DOHH2 (cell line): ENCODE measurements at regions not wholly inside any gene's neighbourhood (a gene's known extent, or its start where the extent isn't known, plus 50 kb on each side); places are given as distances from the start of the nearest gene placed in this dataset.
A peak's percentile ranks its signal among the peaks of the same experiment; 100 is the strongest.

Experiments used
- H3F3A ChIP-seq: fragments of 200-600 bp; sonication (generic), shearing (Covaris generic); 2 replicates; pipeline ENCODE4 v1.6.0; 2016; ENCODE audit warnings: antibody characterized with exemption, mild to moderate bottlenecking; ENCODE audit not compliant: control insufficient read depth, insufficient read depth
- H3K27ac ChIP-seq: fragments of 200-600 bp; sonication (generic); 2 replicates; pipeline ENCODE4 v1.5.1; 2014; ENCODE audit warnings: low read depth, mild to moderate bottlenecking, low read length, moderate library complexity
- H3K27me3 ChIP-seq: fragments of 200-600 bp; sonication (generic); 2 replicates; pipeline ENCODE4 v1.6.1; 2014; ENCODE audit warnings: mild to moderate bottlenecking, low read length, mixed read lengths; ENCODE audit not compliant: control insufficient read depth
- H3K36me3 ChIP-seq: fragments of 200-600 bp; sonication (generic); 2 replicates; pipeline ENCODE4 v1.6.1; 2014; ENCODE audit warnings: mild to moderate bottlenecking, low read length, moderate library complexity, mixed read lengths; ENCODE audit not compliant: control insufficient read depth
- H3K4me1 ChIP-seq: fragments of 200-600 bp; sonication (generic); 2 replicates; pipeline ENCODE4 v1.6.1; 2014; ENCODE audit warnings: mild to moderate bottlenecking, low read length, mixed read lengths; ENCODE audit not compliant: control insufficient read depth
- H3K4me2 ChIP-seq: fragments of 200-600 bp; sonication (generic); 2 replicates; pipeline ENCODE4 v1.6.0; 2014; ENCODE audit warnings: mild to moderate bottlenecking, low read length, moderate library complexity
- H3K4me3 ChIP-seq: fragments of 200-600 bp; sonication (generic); 2 replicates; pipeline ENCODE4 v1.5.1; 2014; ENCODE audit warnings: mild to moderate bottlenecking, low read length, mixed read lengths
- H3K79me2 ChIP-seq: fragments of 200-600 bp; sonication (generic); 2 replicates; pipeline ENCODE4 v1.6.1; 2014; ENCODE audit warnings: mild to moderate bottlenecking, low read length, mixed read lengths; ENCODE audit not compliant: control insufficient read depth
- H3K9me2 ChIP-seq: fragments of 200-600 bp; sonication (generic); replicated peaks from 2 replicates; pipeline ENCODE4 v1.6.1; 2014; ENCODE audit warnings: mild to moderate bottlenecking, low read length, mixed read lengths; ENCODE audit not compliant: control insufficient read depth
- H3K9me3 ChIP-seq: fragments of 200-600 bp; sonication (generic); 2 replicates; pipeline ENCODE4 v1.6.1; 2014; ENCODE audit warnings: antibody characterized with exemption, low read length, mixed read lengths; ENCODE audit not compliant: control insufficient read depth, insufficient read depth
- H4K20me1 ChIP-seq: fragments of 200-600 bp; sonication (generic); 2 replicates; pipeline ENCODE4 v1.6.0; 2014; ENCODE audit warnings: low read depth, mild to moderate bottlenecking, antibody characterized with exemption, low read length, moderate library complexity; ENCODE audit not compliant: control insufficient read depth, insufficient read depth
- CTCF ChIP-seq: fragments of 200-600 bp; sonication (generic); IDR thresholded peaks from one replicate; pipeline ENCODE4 v1.5.1; 2014; ENCODE audit warnings: antibody characterized with exemption, mild to moderate bottlenecking, low read depth, low read length; ENCODE audit not compliant: poor library complexity, severe bottlenecking
- EZH2phosphoT487 ChIP-seq: fragments of 200-600 bp; sonication (generic); IDR thresholded peaks from 2 replicates; pipeline ENCODE4 v1.6.1; 2017; ENCODE audit warnings: borderline replicate concordance, mild to moderate bottlenecking, antibody characterized with exemption, low read length, moderate library complexity, mixed read lengths

- Histone ChIP-seq H3K9me2 (no peaks in the 10 kb centered on the region), H3K36me3 (no peaks in the 10 kb centered on the region), H3K79me2 (no peaks in the 10 kb centered on the region), H3K27me3 (no peaks in the 10 kb centered on the region), H3K4me2 (no peak overlapping the region), H3K4me1 (no peaks in the 10 kb centered on the region), H3F3A (no peaks in the 10 kb centered on the region), H3K4me3 (no peak overlapping the region), H4K20me1 (no peaks in the 10 kb centered on the region), H3K27ac (no peak overlapping the region), H3K9me3 (no peaks in the 10 kb centered on the region)
- TF ChIP-seq CTCF, result peak; percentile 92
- TF ChIP-seq EZH2phosphoT487, result no peak
Measured at GRCh38 chr2:158024288-158024898, 77.3 kb upstream of the UPP2 start.

GRCh38 chr2:158022888-158023287, 78.8 kb upstream of the UPP2 start:
- H3K9me3 ChIP-seq, result no peaks in the 10 kb centered on the region
- H3K27ac ChIP-seq, result no peak overlapping the region
- H3K4me2 ChIP-seq, result no peak overlapping the region
- no peak overlapping the region for H3K4me3 ChIP-seq
- H3F3A ChIP-seq, result no peaks in the 10 kb centered on the region
- no peak for TF ChIP-seq CTCF
- no peak for TF ChIP-seq EZH2phosphoT487
- H3K9me2 ChIP-seq, result no peaks in the 10 kb centered on the region
- no peaks in the 10 kb centered on the region for H3K79me2 ChIP-seq
- H3K4me1 ChIP-seq, result no peaks in the 10 kb centered on the region
- no peaks in the 10 kb centered on the region for H3K36me3 ChIP-seq
- H3K27me3 ChIP-seq, result 0 out of 2 replicates have a peak, but pooled peaks cover 3% of the 10 kb centered on the region
- no peaks in the 10 kb centered on the region for H4K20me1 ChIP-seq

- H3K27ac ChIP-seq, result no peak overlapping the region
- H4K20me1 ChIP-seq, result no peaks in the 10 kb centered on the region
- H3F3A ChIP-seq, result no peaks in the 10 kb centered on the region
Measured at GRCh38 chr2:158021226-158021625, 80.5 kb upstream of the UPP2 start.

More at GRCh38 chr2:158021226-158021625, 80.5 kb upstream of the UPP2 start:
- no peaks in the 10 kb centered on the region for H3K79me2 ChIP-seq
- no peaks in the 10 kb centered on the region for H3K9me2 ChIP-seq
- H3K36me3 ChIP-seq, result no peaks in the 10 kb centered on the region
- H3K9me3 ChIP-seq, result no peaks in the 10 kb centered on the region
- peaks cover 7% of the 10 kb centered on the region; the same call in 1 of the 2 replicates for H3K27me3 ChIP-seq
- no peaks in the 10 kb centered on the region for H3K4me1 ChIP-seq
- TF ChIP-seq CTCF, result no peak
- H3K4me2 ChIP-seq, result no peak overlapping the region
- no peak overlapping the region for H3K4me3 ChIP-seq
